ENCODE measurements at regions not wholly inside any gene's neighbourhood (a gene's known extent, or its start where the extent isn't known, plus 50 kb on each side); places are given as distances from the start of the nearest gene placed in this dataset.

DNA sequence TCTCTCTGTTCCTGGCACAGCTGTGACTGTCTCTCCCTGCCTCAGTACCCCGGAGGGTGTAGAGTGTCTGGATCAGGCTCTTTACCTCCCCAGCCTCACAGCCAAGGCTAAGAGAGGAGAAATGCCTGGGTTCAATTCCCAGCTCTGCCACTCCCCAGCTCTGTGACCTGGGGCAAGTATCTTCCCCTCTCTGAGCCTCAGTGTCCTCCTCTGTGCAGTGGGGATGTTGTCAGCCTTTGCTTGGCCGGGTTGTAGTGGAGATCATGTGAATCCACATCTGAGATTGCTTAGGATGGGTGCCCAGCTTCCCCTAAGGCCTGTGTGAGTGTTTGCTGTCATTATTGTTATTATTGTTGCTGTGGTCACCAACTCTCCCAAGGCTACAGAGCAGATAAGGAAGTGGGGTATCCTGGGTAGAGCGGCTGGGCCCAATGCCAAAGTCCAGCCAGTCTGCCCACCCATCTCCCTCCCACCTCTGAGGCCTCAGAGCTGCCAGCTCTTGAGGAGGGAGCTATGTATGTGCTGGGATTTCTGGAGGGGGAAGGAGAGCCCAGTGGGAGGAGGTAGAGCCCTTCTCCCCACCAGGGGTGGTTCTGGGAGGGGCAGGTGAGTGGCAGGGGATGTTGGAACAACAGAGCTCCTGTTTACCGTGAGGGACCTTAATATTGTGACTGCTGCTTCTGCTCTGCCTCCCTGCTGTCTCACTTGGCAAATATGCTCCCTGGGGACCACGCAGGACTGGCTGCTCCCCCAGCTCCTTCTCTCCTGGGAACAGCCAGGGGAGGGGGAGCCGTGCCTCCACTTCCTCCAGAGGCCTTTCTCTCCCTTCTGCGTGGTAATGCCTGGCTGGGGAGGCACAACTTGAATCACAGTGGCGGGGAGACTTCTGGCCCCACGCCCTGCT, 170.5 kb downstream of the RPS24 start:
- DNase-seq: peak; percentile 68
- H3K36me3 ChIP-seq (ENCODE audit: low read depth, missing control alignments): no peaks in the 10 kb centered on the region
- no peaks in the 10 kb centered on the region for H3K4me1 ChIP-seq
- intact Hi-C loops (cut with DNase I; ENCODE audit: low total_unique reads): no loop called here
- H3K27ac ChIP-seq: no peak overlapping the region
- no peak overlapping the region for H3K4me3 ChIP-seq
- H3K27me3 ChIP-seq: no peaks in the 10 kb centered on the region
- H3K9me3 ChIP-seq: no peaks in the 10 kb centered on the region
- TF ChIP-seq, protein P1, sequence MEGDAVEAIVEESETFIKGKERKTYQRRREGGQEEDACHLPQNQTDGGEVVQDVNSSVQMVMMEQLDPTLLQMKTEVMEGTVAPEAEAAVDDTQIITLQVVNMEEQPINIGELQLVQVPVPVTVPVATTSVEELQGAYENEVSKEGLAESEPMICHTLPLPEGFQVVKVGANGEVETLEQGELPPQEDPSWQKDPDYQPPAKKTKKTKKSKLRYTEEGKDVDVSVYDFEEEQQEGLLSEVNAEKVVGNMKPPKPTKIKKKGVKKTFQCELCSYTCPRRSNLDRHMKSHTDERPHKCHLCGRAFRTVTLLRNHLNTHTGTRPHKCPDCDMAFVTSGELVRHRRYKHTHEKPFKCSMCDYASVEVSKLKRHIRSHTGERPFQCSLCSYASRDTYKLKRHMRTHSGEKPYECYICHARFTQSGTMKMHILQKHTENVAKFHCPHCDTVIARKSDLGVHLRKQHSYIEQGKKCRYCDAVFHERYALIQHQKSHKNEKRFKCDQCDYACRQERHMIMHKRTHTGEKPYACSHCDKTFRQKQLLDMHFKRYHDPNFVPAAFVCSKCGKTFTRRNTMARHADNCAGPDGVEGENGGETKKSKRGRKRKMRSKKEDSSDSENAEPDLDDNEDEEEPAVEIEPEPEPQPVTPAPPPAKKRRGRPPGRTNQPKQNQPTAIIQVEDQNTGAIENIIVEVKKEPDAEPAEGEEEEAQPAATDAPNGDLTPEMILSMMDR (IDR thresholded peaks at IDR 0.05): no peak
- no peak for TF ChIP-seq POLR2A (IDR thresholded peaks at IDR 0.05)
- 69 to 76% methylated on average over 7 to 9 of the region's 9 CpGs for WGBS, 2 donors

DNA sequence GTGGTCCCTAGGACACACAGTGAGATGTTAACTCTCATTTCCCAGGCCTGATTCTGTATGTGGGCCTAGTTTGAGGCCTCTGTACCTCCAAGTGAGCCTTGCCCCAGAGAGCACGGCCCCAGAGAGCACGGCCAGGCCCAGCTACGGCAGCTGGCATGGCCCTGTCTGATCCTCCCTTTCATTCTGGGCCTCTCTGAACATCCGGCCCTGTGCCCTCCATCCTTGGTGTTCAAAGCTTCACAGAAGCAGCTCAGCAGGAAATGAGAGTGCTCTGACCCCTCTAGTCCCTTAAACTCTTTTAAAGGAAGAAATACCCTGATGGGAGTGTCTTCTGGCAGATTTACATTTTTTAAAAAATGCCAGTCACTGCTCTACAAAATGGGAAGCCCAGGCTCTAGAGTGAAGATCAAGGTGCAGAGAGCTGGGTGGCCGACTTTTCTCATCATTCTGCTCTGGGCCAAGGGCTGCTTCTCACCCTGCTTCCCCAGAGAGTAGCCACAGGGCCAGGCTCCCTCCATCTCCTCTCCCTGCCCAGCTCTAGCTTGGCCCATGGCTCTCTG, 171.9 kb downstream of the RPS24 start:
- 72 to 76% methylated on average over 4 to 5 of the region's 5 CpGs for whole genome bisulfite sequencing, 2 donors
- H3K27me3 ChIP-seq: no peaks in the 10 kb centered on the region
- no peaks in the 10 kb centered on the region for H3K9me3 ChIP-seq
- TF ChIP-seq, protein P1 (IDR thresholded peaks at IDR 0.05): no peak
- no peak for TF ChIP-seq POLR2A (IDR thresholded peaks at IDR 0.05)
- no peaks in the 10 kb centered on the region for H3K4me1 ChIP-seq
- H3K4me3 ChIP-seq: no peak overlapping the region
- H3K27ac ChIP-seq: no peak overlapping the region
- DNase-seq: no peak
- intact Hi-C loops (cut with DNase I; ENCODE audit: low total_unique reads): no loop called here
- H3K36me3 ChIP-seq (ENCODE audit: low read depth, missing control alignments): no peaks in the 10 kb centered on the region

DNA sequence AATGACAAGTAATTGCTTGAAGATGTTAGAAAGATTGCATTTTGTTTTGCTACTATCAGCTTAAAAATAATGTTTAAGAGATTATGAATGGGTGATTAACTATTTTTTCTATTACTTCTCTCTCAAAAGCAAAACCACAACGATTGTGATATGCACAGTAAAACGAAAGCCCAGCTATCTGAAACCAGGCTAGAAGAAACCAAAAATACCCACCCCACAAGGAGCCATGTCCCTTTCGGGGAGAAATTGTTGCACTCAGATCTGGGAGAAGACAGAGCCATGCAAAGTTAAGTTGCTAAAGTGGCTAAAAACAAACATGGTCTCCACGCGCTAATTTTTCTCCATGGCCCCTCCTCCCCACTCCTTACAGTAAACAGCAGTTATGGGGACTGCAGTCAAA, 173.6 kb downstream of the RPS24 start:
- no peak for TF ChIP-seq POLR2A (IDR thresholded peaks at IDR 0.05)
- TF ChIP-seq, protein P1 (IDR thresholded peaks at IDR 0.05): no peak
- Histone ChIP-seq H3K27ac (no peak overlapping the region), H3K4me3 (no peak overlapping the region), H3K9me3 (no peaks in the 10 kb centered on the region), H3K36me3 (ENCODE audit: low read depth, missing control alignments) (no peaks in the 10 kb centered on the region), H3K27me3 (no peaks in the 10 kb centered on the region), H3K4me1 (no peaks in the 10 kb centered on the region)
- DNase-seq: no peak
- WGBS, 2 donors: 80 to 88% methylated on average over 5 of the region's 5 CpGs
- intact Hi-C loops (cut with DNase I; ENCODE audit: low total_unique reads): no loop called here

DNA sequence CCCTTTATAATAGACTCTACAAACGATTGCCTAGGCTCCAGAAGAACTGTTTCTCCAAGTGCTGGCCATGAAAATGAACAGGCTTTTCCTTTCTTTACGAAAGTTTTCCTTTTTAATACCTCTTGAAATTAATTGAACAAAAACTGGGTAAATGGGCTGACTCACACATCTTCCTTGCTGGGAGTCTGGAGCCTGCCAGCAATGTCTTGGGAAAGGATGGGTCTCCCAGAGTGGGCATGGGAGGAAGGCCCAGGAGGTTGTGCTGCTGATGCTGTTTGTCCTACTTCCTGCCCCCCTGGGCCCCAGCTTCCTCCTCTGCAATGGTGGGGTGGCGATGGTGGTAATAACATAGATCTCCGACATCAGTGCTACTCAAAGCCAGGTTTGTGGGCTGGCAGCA, 174.1 kb downstream of the RPS24 start:
- intact Hi-C loops (cut with DNase I; ENCODE audit: low total_unique reads): no loop called here
- Histone ChIP-seq H3K4me3 (no peak overlapping the region), H3K36me3 (ENCODE audit: low read depth, missing control alignments) (no peaks in the 10 kb centered on the region), H3K27me3 (no peaks in the 10 kb centered on the region), H3K9me3 (no peaks in the 10 kb centered on the region), H3K27ac (no peak overlapping the region), H3K4me1 (no peaks in the 10 kb centered on the region)
- TF ChIP-seq, protein P1 (IDR thresholded peaks at IDR 0.05): no peak
- no peak for TF ChIP-seq POLR2A (IDR thresholded peaks at IDR 0.05)
- WGBS, 2 donors: 86 to 93% methylated on average over 3 to 4 of the region's 4 CpGs
- no peak for DNase-seq

Measured in testis (tissue), 2 donors.